ENCODE measurements at regions not wholly inside any gene's neighbourhood (a gene's known extent, or its start where the extent isn't known, plus 50 kb on each side); places are given as distances from the start of the nearest gene placed in this dataset.
A peak's percentile ranks its signal among the peaks of the same experiment; 100 is the strongest.

DNA sequence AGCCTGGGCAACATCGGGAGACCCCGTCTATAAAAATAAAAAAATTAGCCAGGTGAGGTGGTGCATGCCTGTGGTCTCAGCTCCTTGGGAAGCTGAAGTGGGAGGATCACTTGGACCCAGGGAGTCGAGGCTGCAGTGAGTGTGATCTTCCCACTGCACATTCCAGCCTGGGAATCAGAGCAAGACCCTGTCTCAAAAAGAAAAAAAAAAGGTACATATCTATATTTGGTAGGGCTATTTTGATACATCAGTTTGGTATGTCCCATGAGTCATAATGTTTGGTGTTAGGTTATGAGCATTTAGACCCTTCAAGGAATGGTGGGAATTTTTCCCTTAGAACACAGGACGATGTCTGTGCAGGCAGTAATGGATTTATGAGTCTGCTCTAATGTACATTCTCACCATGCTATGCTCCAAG is 55.3 kb upstream of the POU4F3 start:
- ChIA-PET CTCF (no interaction called here), POLR2A (no interaction called here)
- peaks cover 16% of the 10 kb centered on the region for H3F3A ChIP-seq (replicated peaks; ENCODE audit: insufficient read depth)
- peak overlapping the region; percentile 48 for H3K4me2 ChIP-seq
- H3K27me3 ChIP-seq (ENCODE audit: insufficient read depth) = no peaks in the 10 kb centered on the region
- no peak overlapping the region for H2AFZ ChIP-seq (ENCODE audit: low read depth)
- H4K20me1 ChIP-seq (ENCODE audit: insufficient read depth) = no peaks in the 10 kb centered on the region
- WGBS (ENCODE audit: low lambda C conversion rate) = 47% methylated on average over 4 of the region's 4 CpGs
- peaks cover 34 to 56% of the 10 kb centered on the region in 2 experiments for H3K36me3 ChIP-seq (replicated peaks in 1 of 2; ENCODE audit: control insufficient read depth in 1 of 2, insufficient read depth in 2 of 2, low read length in 1 of 2)
- no peak overlapping the region for H3K4me3 ChIP-seq (ENCODE audit: low read depth in 2 of 2, low read length in 1 of 2)
- H3K27ac ChIP-seq (ENCODE audit: low read depth in 2 of 2, low read length in 1 of 2) = peak overlapping the region in 1 of 2 experiments; percentile 82; a peak in 3 of 4 replicates
- H3K9ac ChIP-seq = peak overlapping the region; percentile 45; the same call in 1 of the 2 replicates
- no peaks in the 10 kb centered on the region for H3K79me2 ChIP-seq (ENCODE audit: insufficient read depth)
- H3K9me2 ChIP-seq = no peaks in the 10 kb centered on the region
- TF ChIP-seq POLR2AphosphoS5 (IDR thresholded peaks at IDR 0.05; ENCODE audit: low read depth, low read length) = peak; percentile 39; the same call in 1 of the 2 replicates
- TF ChIP-seq MEF2A (IDR thresholded peaks at IDR 0.05; ENCODE audit: borderline replicate concordance, low read depth) = peak; percentile 70
- TF ChIP-seq TEAD4 (IDR thresholded peaks at IDR 0.05; ENCODE audit: borderline replicate concordance, insufficient read depth) = peak; percentile 63; the same call in 1 of the 2 replicates
- TF ChIP-seq JUND (IDR thresholded peaks at IDR 0.05) = peak; percentile 87
- TF ChIP-seq, protein P1, sequence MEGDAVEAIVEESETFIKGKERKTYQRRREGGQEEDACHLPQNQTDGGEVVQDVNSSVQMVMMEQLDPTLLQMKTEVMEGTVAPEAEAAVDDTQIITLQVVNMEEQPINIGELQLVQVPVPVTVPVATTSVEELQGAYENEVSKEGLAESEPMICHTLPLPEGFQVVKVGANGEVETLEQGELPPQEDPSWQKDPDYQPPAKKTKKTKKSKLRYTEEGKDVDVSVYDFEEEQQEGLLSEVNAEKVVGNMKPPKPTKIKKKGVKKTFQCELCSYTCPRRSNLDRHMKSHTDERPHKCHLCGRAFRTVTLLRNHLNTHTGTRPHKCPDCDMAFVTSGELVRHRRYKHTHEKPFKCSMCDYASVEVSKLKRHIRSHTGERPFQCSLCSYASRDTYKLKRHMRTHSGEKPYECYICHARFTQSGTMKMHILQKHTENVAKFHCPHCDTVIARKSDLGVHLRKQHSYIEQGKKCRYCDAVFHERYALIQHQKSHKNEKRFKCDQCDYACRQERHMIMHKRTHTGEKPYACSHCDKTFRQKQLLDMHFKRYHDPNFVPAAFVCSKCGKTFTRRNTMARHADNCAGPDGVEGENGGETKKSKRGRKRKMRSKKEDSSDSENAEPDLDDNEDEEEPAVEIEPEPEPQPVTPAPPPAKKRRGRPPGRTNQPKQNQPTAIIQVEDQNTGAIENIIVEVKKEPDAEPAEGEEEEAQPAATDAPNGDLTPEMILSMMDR (IDR thresholded peaks at IDR 0.05) = no peak
- peak; percentile 91 for TF ChIP-seq FOSL2 (IDR thresholded peaks at IDR 0.05; ENCODE audit: borderline replicate concordance, low read depth)
- TF ChIP-seq TCF12 (IDR thresholded peaks at IDR 0.05) = peak; percentile 37
- no peak for TF ChIP-seq EZH2phosphoT487 (IDR thresholded peaks at IDR 0.05; ENCODE audit: borderline replicate concordance, low read depth)
- TF ChIP-seq, protein P2, sequence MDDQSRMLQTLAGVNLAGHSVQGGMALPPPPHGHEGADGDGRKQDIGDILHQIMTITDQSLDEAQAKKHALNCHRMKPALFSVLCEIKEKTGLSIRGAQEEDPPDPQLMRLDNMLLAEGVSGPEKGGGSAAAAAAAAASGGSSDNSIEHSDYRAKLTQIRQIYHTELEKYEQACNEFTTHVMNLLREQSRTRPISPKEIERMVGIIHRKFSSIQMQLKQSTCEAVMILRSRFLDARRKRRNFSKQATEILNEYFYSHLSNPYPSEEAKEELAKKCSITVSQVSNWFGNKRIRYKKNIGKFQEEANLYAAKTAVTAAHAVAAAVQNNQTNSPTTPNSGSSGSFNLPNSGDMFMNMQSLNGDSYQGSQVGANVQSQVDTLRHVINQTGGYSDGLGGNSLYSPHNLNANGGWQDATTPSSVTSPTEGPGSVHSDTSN (IDR thresholded peaks at IDR 0.05) = peak; percentile 76
- TF ChIP-seq NRF1 (IDR thresholded peaks at IDR 0.05; ENCODE audit: low read depth, low read length) = no peak
- peak in 1 of 2 experiments; percentile 46; a peak in 1 of 4 replicates for TF ChIP-seq EP300 (IDR thresholded peaks at IDR 0.05; ENCODE audit: borderline replicate concordance in 1 of 2, low read depth in 1 of 2, low read length in 1 of 2)
- H3K9me3 ChIP-seq = no peaks in the 10 kb centered on the region
- DNase-seq = no peak
- peaks cover 0 to 4% of the 10 kb centered on the region in 2 experiments; a peak in 1 of 4 replicates for H3K4me1 ChIP-seq (ENCODE audit: control insufficient read depth in 1 of 2, insufficient read depth in 2 of 2, low read depth in 1 of 2, low read length in 1 of 2)

DNA sequence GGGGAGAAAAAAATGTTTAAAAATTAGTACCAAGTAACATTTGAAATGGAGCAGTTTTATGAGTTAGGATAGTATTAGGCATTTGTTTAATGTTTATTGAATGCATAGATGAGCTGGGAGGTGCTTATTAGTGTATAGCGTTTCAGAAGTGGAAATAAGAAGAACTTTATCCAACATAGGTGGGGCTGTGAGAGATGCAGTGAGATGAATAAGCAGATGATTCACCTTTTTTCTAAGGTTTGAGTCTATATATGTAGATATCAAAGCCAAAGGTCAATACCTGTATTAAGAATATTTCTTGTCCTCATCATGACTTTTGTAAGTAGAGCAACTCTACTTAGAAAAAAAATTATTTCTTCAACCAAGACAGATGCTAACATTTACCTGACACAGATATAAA is 54.6 kb upstream of the POU4F3 start:
- ChIA-PET CTCF (no interaction called here), POLR2A (no interaction called here)
- Histone ChIP-seq H3K79me2 (ENCODE audit: insufficient read depth) (no peaks in the 10 kb centered on the region), H3K27me3 (ENCODE audit: insufficient read depth) (no peaks in the 10 kb centered on the region), H3K9me2 (no peaks in the 10 kb centered on the region), H3K4me3 (ENCODE audit: low read depth in 2 of 2, low read length in 1 of 2) (no peak overlapping the region), H3K36me3 (replicated peaks in 1 of 2; ENCODE audit: control insufficient read depth in 1 of 2, insufficient read depth in 2 of 2, low read length in 1 of 2) (peaks cover 38 to 58% of the 10 kb centered on the region in 2 experiments), H2AFZ (ENCODE audit: low read depth) (no peak overlapping the region), H3K4me1 (ENCODE audit: control insufficient read depth in 1 of 2, insufficient read depth in 2 of 2, low read depth in 1 of 2, low read length in 1 of 2) (peaks cover 0 to 4% of the 10 kb centered on the region in 2 experiments; a peak in 1 of 4 replicates), H3K9ac (peak overlapping the region; percentile 37; the same call in 1 of the 2 replicates), H3K9me3 (no peaks in the 10 kb centered on the region), H4K20me1 (ENCODE audit: insufficient read depth) (no peaks in the 10 kb centered on the region), H3K27ac (ENCODE audit: low read depth in 2 of 2, low read length in 1 of 2) (peak overlapping the region; percentile 62 to 82; a peak in 3 of 4 replicates), H3K4me2 (peak overlapping the region; percentile 48; the same call in 1 of the 2 replicates), H3F3A (replicated peaks; ENCODE audit: insufficient read depth) (peaks cover 16% of the 10 kb centered on the region)
- DNase-seq = no peak
- 68% methylated on average over 1 of the region's 1 CpG for WGBS (ENCODE audit: low lambda C conversion rate)
- TF ChIP-seq EP300 (IDR thresholded peaks at IDR 0.05; ENCODE audit: borderline replicate concordance in 1 of 2, low read depth in 1 of 2, low read length in 1 of 2) (no peak), FOSL2 (IDR thresholded peaks at IDR 0.05; ENCODE audit: borderline replicate concordance, low read depth) (0 out of 2 replicates have a peak, but pooled peaks have one; percentile 8)
